H1 (cell line): ENCODE measurements at regions not wholly inside any gene's neighbourhood (a gene's known extent, or its start where the extent isn't known, plus 50 kb on each side); places are given as distances from the start of the nearest gene placed in this dataset.

Source experiments
- CREB1 ChIP-seq: IDR thresholded peaks from 2 replicates; pipeline ENCODE4 v1.6.1; 2012; ENCODE audit warnings: inconsistent platforms
- EGR1 ChIP-seq: IDR thresholded peaks from 2 replicates; pipeline ENCODE4 v1.6.1; 2011; ENCODE audit warnings: low read depth, low read length, borderline replicate concordance
- EZH2 ChIP-seq: fragments of 200-600 bp; sonication (generic); IDR thresholded peaks from 2 replicates; pipeline ENCODE4 v1.7.1; 2012; ENCODE audit warnings: low read depth, mild to moderate bottlenecking, moderate library complexity, low read length, inconsistent platforms; ENCODE audit not compliant: severe bottlenecking
- POLR2A ChIP-seq, 2 experiments: IDR thresholded peaks; 1 replicate in 1 of 2; 2 replicates in 1 of 2; pipeline ENCODE4 v1.6.1; 2011; ENCODE audit warnings: low read depth in 2 of 2, low read length in 2 of 2, mild to moderate bottlenecking in 2 of 2; ENCODE audit errors: control extremely low read depth in 1 of 2
- RNF2 ChIP-seq: fragments of 200-900, 300-1000 bp; sonication (generic); IDR thresholded peaks from 2 replicates; pipeline ENCODE4 v1.7.1; 2016; ENCODE audit warnings: borderline replicate concordance, low read depth, mild to moderate bottlenecking, antibody characterized with exemption, low read length; ENCODE audit not compliant: poor library complexity, severe bottlenecking; ENCODE audit errors: missing control alignments
- SP1 ChIP-seq: IDR thresholded peaks from 2 replicates; pipeline ENCODE4 v1.6.1; 2011; ENCODE audit warnings: low read depth, low read length
- TEAD4 ChIP-seq: IDR thresholded peaks from 2 replicates; pipeline ENCODE4 v1.6.1; 2012; ENCODE audit warnings: low read depth, low read length, inconsistent platforms, mixed read lengths
- TF ChIP-seq, protein P1 (sequence below), 3 experiments: IDR thresholded peaks; 1 replicate in 2 of 3; 2 replicates in 1 of 3; pipeline versions ENCODE4 v1.5.1 to v1.6.1; 2011; ENCODE audit warnings: low read length in 3 of 3, mild to moderate bottlenecking in 3 of 3, inconsistent platforms in 2 of 3, low read depth in 1 of 3, moderate library complexity in 1 of 3; ENCODE audit not compliant: insufficient read depth in 1 of 3; ENCODE audit errors: control extremely low read depth in 1 of 3

DNA sequence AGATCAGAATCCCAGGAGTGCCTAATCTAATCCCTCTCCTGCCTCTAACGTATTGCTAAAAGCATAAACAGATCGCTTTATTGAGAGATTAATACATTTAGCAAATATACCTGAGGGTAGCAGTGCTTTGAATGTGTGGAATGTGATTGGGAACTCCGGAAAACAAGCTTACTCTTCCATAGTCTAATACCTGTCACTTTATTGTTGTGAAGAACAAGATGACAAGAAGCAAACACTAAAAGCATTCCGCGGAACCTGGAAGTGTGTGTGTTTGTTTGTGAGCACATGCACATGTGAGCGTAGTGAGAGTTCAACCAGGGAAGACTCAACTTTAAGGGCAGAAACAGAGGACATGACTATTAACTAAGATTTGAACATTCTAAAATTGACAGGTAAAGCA lies 265.0 kb upstream of the GJE1 start:
- TF ChIP-seq, protein P1, sequence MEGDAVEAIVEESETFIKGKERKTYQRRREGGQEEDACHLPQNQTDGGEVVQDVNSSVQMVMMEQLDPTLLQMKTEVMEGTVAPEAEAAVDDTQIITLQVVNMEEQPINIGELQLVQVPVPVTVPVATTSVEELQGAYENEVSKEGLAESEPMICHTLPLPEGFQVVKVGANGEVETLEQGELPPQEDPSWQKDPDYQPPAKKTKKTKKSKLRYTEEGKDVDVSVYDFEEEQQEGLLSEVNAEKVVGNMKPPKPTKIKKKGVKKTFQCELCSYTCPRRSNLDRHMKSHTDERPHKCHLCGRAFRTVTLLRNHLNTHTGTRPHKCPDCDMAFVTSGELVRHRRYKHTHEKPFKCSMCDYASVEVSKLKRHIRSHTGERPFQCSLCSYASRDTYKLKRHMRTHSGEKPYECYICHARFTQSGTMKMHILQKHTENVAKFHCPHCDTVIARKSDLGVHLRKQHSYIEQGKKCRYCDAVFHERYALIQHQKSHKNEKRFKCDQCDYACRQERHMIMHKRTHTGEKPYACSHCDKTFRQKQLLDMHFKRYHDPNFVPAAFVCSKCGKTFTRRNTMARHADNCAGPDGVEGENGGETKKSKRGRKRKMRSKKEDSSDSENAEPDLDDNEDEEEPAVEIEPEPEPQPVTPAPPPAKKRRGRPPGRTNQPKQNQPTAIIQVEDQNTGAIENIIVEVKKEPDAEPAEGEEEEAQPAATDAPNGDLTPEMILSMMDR (IDR thresholded peaks at IDR 0.05; ENCODE audit: control extremely low read depth in 1 of 3, insufficient read depth in 1 of 3, low read depth in 1 of 3, low read length in 3 of 3), result no peak
- TF ChIP-seq SP1 (no peak), RNF2 (no peak), POLR2A (IDR thresholded peaks at IDR 0.05; ENCODE audit: control extremely low read depth in 1 of 2, low read depth in 2 of 2, low read length in 2 of 2) (no peak), EGR1 (no peak), TEAD4 (no peak), CREB1 (no peak), EZH2 (no peak)
